ENCODE measurements at regions not wholly inside any gene's neighbourhood (a gene's known extent, or its start where the extent isn't known, plus 50 kb on each side); places are given as distances from the start of the nearest gene placed in this dataset.

DNA sequence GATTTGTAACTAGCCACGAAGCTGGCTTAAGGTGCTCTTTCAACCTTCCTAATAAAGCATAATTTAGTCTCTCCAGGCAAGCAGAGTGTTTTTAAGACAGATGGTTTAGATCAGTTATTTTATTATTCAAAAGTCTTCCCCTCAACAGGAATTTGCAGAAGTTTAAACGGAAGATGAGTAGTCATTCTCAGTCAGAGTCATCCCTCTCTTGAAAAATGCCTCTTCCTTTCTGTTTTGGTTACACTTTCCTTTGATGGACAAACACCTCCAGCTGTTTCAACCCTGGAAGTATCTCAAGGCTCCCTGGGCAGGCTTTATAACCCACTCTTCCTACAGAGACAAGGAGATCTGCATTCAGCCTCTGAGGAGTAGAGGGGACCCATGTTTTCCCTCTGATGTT lies 60.3 kb upstream of the POU2AF2 start:
- Histone ChIP-seq H3K4me1 (ENCODE audit: insufficient read depth) (no peaks in the 10 kb centered on the region), H3K27ac (no peak overlapping the region), H3K9me3 (no peaks in the 10 kb centered on the region), H3K4me3 (no peak overlapping the region), H3K36me3 (no peaks in the 10 kb centered on the region), H3K27me3 (no peaks in the 10 kb centered on the region)
- no peak for DNase-seq
- intact Hi-C loops (cut with DNase I) = no loop called here
- TF ChIP-seq POLR2A (IDR thresholded peaks at IDR 0.05) (no peak), EP300 (IDR thresholded peaks at IDR 0.05) (no peak)
- TF ChIP-seq, protein P1, sequence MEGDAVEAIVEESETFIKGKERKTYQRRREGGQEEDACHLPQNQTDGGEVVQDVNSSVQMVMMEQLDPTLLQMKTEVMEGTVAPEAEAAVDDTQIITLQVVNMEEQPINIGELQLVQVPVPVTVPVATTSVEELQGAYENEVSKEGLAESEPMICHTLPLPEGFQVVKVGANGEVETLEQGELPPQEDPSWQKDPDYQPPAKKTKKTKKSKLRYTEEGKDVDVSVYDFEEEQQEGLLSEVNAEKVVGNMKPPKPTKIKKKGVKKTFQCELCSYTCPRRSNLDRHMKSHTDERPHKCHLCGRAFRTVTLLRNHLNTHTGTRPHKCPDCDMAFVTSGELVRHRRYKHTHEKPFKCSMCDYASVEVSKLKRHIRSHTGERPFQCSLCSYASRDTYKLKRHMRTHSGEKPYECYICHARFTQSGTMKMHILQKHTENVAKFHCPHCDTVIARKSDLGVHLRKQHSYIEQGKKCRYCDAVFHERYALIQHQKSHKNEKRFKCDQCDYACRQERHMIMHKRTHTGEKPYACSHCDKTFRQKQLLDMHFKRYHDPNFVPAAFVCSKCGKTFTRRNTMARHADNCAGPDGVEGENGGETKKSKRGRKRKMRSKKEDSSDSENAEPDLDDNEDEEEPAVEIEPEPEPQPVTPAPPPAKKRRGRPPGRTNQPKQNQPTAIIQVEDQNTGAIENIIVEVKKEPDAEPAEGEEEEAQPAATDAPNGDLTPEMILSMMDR (IDR thresholded peaks at IDR 0.05) = no peak
- 5 to 10% (median 9%) methylated on average over 2 of the region's 2 CpGs for WGBS, 3 donors

DNA sequence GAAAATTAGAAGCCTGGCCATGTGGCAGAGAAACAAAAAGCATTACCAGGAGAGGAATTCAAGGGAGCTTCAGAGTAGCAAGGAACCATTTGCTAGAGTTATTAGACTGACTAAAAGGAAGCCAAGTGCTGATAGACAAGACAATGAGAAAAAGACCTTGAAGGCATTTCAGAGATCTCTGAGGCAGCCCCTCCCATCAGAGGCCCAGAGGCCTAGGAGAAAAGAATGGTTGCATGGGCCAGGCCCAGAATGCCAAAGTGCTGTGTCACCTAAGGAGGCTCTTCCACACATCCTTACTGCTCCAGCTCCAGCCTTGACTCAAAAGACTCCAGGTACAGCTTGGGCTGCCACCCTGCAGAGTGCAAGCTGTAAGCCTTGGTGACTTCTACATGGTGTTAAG lies 61.8 kb upstream of the POU2AF2 start:
- TF ChIP-seq POLR2A (IDR thresholded peaks at IDR 0.05) = no peak
- TF ChIP-seq EP300 (IDR thresholded peaks at IDR 0.05) = no peak
- TF ChIP-seq, protein P1 (IDR thresholded peaks at IDR 0.05) = no peak
- no peak overlapping the region for H3K4me3 ChIP-seq
- no peaks in the 10 kb centered on the region for H3K4me1 ChIP-seq (ENCODE audit: insufficient read depth)
- H3K9me3 ChIP-seq = no peaks in the 10 kb centered on the region
- H3K27ac ChIP-seq = no peak overlapping the region
- intact Hi-C loops (cut with DNase I) = no loop called here
- H3K36me3 ChIP-seq = no peaks in the 10 kb centered on the region
- H3K27me3 ChIP-seq = no peaks in the 10 kb centered on the region
- DNase-seq = no peak

DNA sequence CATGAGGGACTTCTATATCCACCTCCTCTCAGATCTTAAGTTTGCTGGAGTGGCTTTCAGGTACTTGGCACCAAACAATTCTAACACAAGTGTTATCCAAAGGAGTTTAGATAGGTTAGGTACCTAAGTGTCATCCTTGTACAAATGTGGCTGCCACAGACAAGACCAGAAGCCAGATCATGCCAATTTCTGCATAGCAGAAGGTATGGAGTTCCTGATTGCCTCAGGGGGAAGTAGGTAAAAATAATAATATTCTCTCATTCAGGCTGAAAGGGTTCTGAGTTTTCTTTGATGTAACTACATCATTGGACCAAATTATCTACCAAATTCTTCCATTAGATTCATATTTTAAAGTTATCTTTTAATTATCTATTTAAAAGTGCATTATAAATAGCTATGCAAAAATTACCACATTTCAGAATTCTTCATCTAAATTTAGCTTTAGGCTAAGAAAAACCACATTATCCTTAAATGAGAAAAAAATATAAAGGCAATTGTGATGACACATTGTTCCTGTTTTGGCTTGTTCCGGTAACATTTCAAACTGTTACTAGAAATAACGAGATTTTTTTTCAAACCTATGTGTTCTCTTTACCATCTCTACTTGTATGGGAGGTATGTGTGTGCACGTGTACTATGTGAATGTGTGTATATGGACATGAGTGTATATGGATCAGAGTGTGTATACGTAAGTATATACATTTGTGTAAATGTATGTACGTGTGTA lies 66.2 kb upstream of the POU2AF2 start:
- intact Hi-C loops (cut with DNase I) = no loop called here
- H3K9me3 ChIP-seq = no peaks in the 10 kb centered on the region
- 51 to 61% (median 57%) methylated on average over 5 of the region's 5 CpGs for WGBS, 3 donors
- no peaks in the 10 kb centered on the region for H3K36me3 ChIP-seq
- no peaks in the 10 kb centered on the region for H3K4me1 ChIP-seq (ENCODE audit: insufficient read depth)
- no peaks in the 10 kb centered on the region for H3K27me3 ChIP-seq
- no peak for TF ChIP-seq POLR2A (IDR thresholded peaks at IDR 0.05)
- no peak for TF ChIP-seq EP300 (IDR thresholded peaks at IDR 0.05)
- TF ChIP-seq, protein P1 (IDR thresholded peaks at IDR 0.05) = no peak
- no peak overlapping the region for H3K4me3 ChIP-seq
- no peak overlapping the region for H3K27ac ChIP-seq
- DNase-seq = no peak

DNA sequence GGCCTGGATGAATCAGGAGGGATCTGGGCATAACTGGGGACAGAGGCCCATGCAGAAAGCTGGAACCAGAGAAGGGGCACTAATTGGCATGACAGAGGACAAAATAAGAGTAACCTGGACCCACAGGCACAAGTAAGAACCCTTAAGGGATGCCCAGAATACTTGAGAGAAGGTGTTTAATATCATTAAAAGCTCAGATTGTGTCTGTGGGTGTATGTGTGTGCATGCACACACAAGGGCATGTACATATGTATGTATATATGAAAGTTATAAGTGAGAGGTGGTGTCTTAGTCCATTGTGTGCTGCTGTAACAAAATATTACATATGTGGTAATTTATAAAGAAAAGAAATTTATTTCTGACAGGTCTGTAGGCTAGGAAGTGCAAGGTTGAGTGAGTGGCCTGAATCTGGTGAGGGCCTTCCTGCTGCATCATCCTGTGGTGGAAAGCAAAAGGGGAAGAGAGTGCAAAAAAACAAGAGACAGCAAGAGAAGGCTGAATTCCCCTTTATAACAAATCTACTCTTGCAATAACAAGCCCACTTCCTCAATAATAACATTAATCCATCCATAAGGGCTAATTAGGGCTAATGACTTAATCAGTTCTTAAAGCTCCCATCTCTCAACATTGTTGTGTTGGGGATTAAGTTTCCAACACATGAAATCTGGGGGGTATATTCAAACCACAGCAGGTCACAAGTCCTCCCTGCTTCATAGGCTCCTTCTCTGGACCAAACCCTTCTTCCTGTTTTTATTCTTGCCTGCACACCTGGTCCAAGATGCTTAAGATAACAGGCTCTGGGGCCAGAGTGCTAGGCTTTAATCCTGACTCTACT lies 68.3 kb upstream of the POU2AF2 start:
- no peaks in the 10 kb centered on the region for H3K9me3 ChIP-seq
- H3K4me3 ChIP-seq = no peak overlapping the region
- no peaks in the 10 kb centered on the region for H3K36me3 ChIP-seq
- H3K27ac ChIP-seq = no peak overlapping the region
- DNase-seq = no peak
- TF ChIP-seq POLR2A (IDR thresholded peaks at IDR 0.05) (no peak), EP300 (IDR thresholded peaks at IDR 0.05) (no peak)
- TF ChIP-seq, protein P1 (IDR thresholded peaks at IDR 0.05) = no peak
- no peaks in the 10 kb centered on the region for H3K27me3 ChIP-seq
- no peaks in the 10 kb centered on the region for H3K4me1 ChIP-seq (ENCODE audit: insufficient read depth)
- intact Hi-C loops (cut with DNase I) = no loop called here
